Skeletal muscle tissue (tissue), 3 donors: ENCODE measurements at regions not wholly inside any gene's neighbourhood (a gene's known extent, or its start where the extent isn't known, plus 50 kb on each side); places are given as distances from the start of the nearest gene placed in this dataset.

ENCODE experiments used
- H3K27ac ChIP-seq: one replicate; pipeline ENCODE4 v1.7.0; 2013; ENCODE audit warnings: mild to moderate bottlenecking, low read depth, low read length, inconsistent platforms
- H3K27me3 ChIP-seq, 3 donors: one replicate each; pipeline ENCODE4 v1.7.0; 2013; ENCODE audit warnings: low read length in 3 of 3; ENCODE audit not compliant: control insufficient read depth in 3 of 3, insufficient read depth in 3 of 3
- H3K36me3 ChIP-seq, 3 donors: one replicate each; pipeline ENCODE4 v1.7.0; 2013; ENCODE audit warnings: low read length in 3 of 3; ENCODE audit not compliant: control insufficient read depth in 3 of 3, insufficient read depth in 3 of 3
- H3K4me1 ChIP-seq, 3 donors: one replicate each; pipeline ENCODE4 v1.7.0; 2013; ENCODE audit warnings: low read length in 3 of 3, mild to moderate bottlenecking in 3 of 3; ENCODE audit not compliant: control insufficient read depth in 3 of 3, insufficient read depth in 3 of 3
- H3K4me3 ChIP-seq, 3 donors: one replicate each; pipeline ENCODE4 v1.7.0; 2013; ENCODE audit warnings: low read length in 3 of 3
- H3K9ac ChIP-seq, 3 donors: one replicate each; pipeline ENCODE4 v1.7.0; 2013; ENCODE audit warnings: low read length in 3 of 3, mild to moderate bottlenecking in 3 of 3, moderate library complexity in 2 of 3, low read depth in 1 of 3
- H3K9me3 ChIP-seq, 3 donors: one replicate each; pipeline ENCODE4 v1.7.0; 2013; ENCODE audit warnings: low read length in 3 of 3; ENCODE audit not compliant: control insufficient read depth in 3 of 3
- donor health status: Osteomylitis.

- Histone ChIP-seq H3K36me3 (no peaks in the 10 kb centered on the region), H3K9me3 (peaks cover 0 to 8% (median 0%) of the 10 kb centered on the region in 3 donors), H3K27me3 (no peaks in the 10 kb centered on the region), H3K27ac (no peak overlapping the region), H3K4me1 (no peaks in the 10 kb centered on the region), H3K9ac (no peak overlapping the region), H3K4me3 (no peak overlapping the region)
Measured at GRCh38 chr6:119921491-119922010, 572.0 kb upstream of the MAN1A1 start.

GRCh38 chr6:119917186-119917585, 567.6 kb upstream of the MAN1A1 start:
- no peak overlapping the region for H3K4me3 ChIP-seq
- no peak overlapping the region for H3K27ac ChIP-seq
- no peaks in the 10 kb centered on the region for H3K9me3 ChIP-seq
- no peaks in the 10 kb centered on the region for H3K4me1 ChIP-seq
- H3K27me3 ChIP-seq: no peaks in the 10 kb centered on the region
- no peaks in the 10 kb centered on the region for H3K36me3 ChIP-seq
- no peak overlapping the region for H3K9ac ChIP-seq

GRCh38 chr6:119915971-119916370, 566.4 kb upstream of the MAN1A1 start:
- no peak overlapping the region for H3K9ac ChIP-seq
- H3K27ac ChIP-seq: no peak overlapping the region
- H3K9me3 ChIP-seq: no peaks in the 10 kb centered on the region
- no peaks in the 10 kb centered on the region for H3K4me1 ChIP-seq
- H3K36me3 ChIP-seq: no peaks in the 10 kb centered on the region
- H3K4me3 ChIP-seq: no peak overlapping the region
- H3K27me3 ChIP-seq: no peaks in the 10 kb centered on the region

- no peaks in the 10 kb centered on the region for H3K36me3 ChIP-seq
- peaks cover 0 to 3% (median 0%) of the 10 kb centered on the region in 3 donors for H3K9me3 ChIP-seq
- H3K4me1 ChIP-seq: no peaks in the 10 kb centered on the region
- no peaks in the 10 kb centered on the region for H3K27me3 ChIP-seq
- no peak overlapping the region for H3K4me3 ChIP-seq
- no peak overlapping the region for H3K27ac ChIP-seq
- H3K9ac ChIP-seq: no peak overlapping the region
Measured at GRCh38 chr6:119908157-119908556, 558.6 kb upstream of the MAN1A1 start.

GRCh38 chr6:119902681-119903080, 553.1 kb upstream of the MAN1A1 start:
- Histone ChIP-seq H3K27ac (no peak overlapping the region), H3K4me1 (no peaks in the 10 kb centered on the region), H3K4me3 (no peak overlapping the region), H3K9me3 (no peaks in the 10 kb centered on the region), H3K36me3 (no peaks in the 10 kb centered on the region), H3K9ac (no peak overlapping the region), H3K27me3 (no peaks in the 10 kb centered on the region)

- Histone ChIP-seq H3K4me1 (no peaks in the 10 kb centered on the region), H3K27ac (no peak overlapping the region), H3K9ac (no peak overlapping the region), H3K27me3 (no peaks in the 10 kb centered on the region), H3K9me3 (no peaks in the 10 kb centered on the region), H3K4me3 (no peak overlapping the region), H3K36me3 (no peaks in the 10 kb centered on the region)
Measured at GRCh38 chr6:119896806-119897205, 547.2 kb upstream of the MAN1A1 start.

- H3K36me3 ChIP-seq: no peaks in the 10 kb centered on the region
- no peaks in the 10 kb centered on the region for H3K27me3 ChIP-seq
- H3K4me1 ChIP-seq: no peaks in the 10 kb centered on the region
- H3K9me3 ChIP-seq: no peaks in the 10 kb centered on the region
- no peak overlapping the region for H3K4me3 ChIP-seq
- no peak overlapping the region for H3K27ac ChIP-seq
- no peak overlapping the region for H3K9ac ChIP-seq
Measured at GRCh38 chr6:119895626-119896025, 546.1 kb upstream of the MAN1A1 start.

- Histone ChIP-seq H3K27me3 (no peaks in the 10 kb centered on the region), H3K9me3 (no peaks in the 10 kb centered on the region), H3K27ac (no peak overlapping the region), H3K4me3 (no peak overlapping the region), H3K4me1 (no peaks in the 10 kb centered on the region), H3K9ac (no peak overlapping the region), H3K36me3 (no peaks in the 10 kb centered on the region)
Measured at GRCh38 chr6:119894811-119895210, 545.2 kb upstream of the MAN1A1 start.

GRCh38 chr6:119891644-119892043, 542.1 kb upstream of the MAN1A1 start:
- H3K9ac ChIP-seq: no peak overlapping the region
- H3K27ac ChIP-seq: no peak overlapping the region
- no peaks in the 10 kb centered on the region for H3K27me3 ChIP-seq
- H3K4me1 ChIP-seq: no peaks in the 10 kb centered on the region
- no peaks in the 10 kb centered on the region for H3K9me3 ChIP-seq
- H3K36me3 ChIP-seq: no peaks in the 10 kb centered on the region
- H3K4me3 ChIP-seq: no peak overlapping the region

GRCh38 chr6:119891206-119891605, 541.6 kb upstream of the MAN1A1 start:
- no peak overlapping the region for H3K27ac ChIP-seq

GRCh38 chr6:119890470-119890869, 540.9 kb upstream of the MAN1A1 start:
- no peak overlapping the region for H3K9ac ChIP-seq
- no peak overlapping the region for H3K4me3 ChIP-seq
- H3K36me3 ChIP-seq: no peaks in the 10 kb centered on the region
- H3K4me1 ChIP-seq: no peaks in the 10 kb centered on the region
- H3K27ac ChIP-seq: no peak overlapping the region
- H3K27me3 ChIP-seq: no peaks in the 10 kb centered on the region
- no peaks in the 10 kb centered on the region for H3K9me3 ChIP-seq

More at GRCh38 chr6:119891206-119891605, 541.6 kb upstream of the MAN1A1 start:
- Histone ChIP-seq H3K27me3 (no peaks in the 10 kb centered on the region), H3K9me3 (no peaks in the 10 kb centered on the region), H3K4me1 (no peaks in the 10 kb centered on the region), H3K9ac (no peak overlapping the region), H3K36me3 (no peaks in the 10 kb centered on the region), H3K4me3 (no peak overlapping the region)
